Large intestine (tissue), 3 donors: ENCODE measurements at regions not wholly inside any gene's neighbourhood (a gene's known extent, or its start where the extent isn't known, plus 50 kb on each side); places are given as distances from the start of the nearest gene placed in this dataset.
A peak's percentile ranks its signal among the peaks of the same experiment; 100 is the strongest.

ENCODE experiments used
- DNase-seq, 2 donors: peaks; one replicate each; pipeline versions ENCODE4 v3.0.0 to v3.0.0-alpha.2; 2013
- H3K27ac ChIP-seq: one replicate; pipeline ENCODE4 v1.5.1; 2013; ENCODE audit warnings: low read length
- H3K27me3 ChIP-seq: 2 replicates; pipeline ENCODE4 v1.6.1; 2013; ENCODE audit warnings: low read length; ENCODE audit not compliant: control insufficient read depth, insufficient read depth
- H3K36me3 ChIP-seq: 2 replicates; pipeline ENCODE4 v1.6.1; 2013; ENCODE audit warnings: low read length; ENCODE audit not compliant: control insufficient read depth, insufficient read depth
- H3K4me1 ChIP-seq: one replicate; pipeline ENCODE4 v1.6.1; 2013; ENCODE audit warnings: low read length; ENCODE audit not compliant: control insufficient read depth, insufficient read depth
- H3K4me3 ChIP-seq: one replicate; pipeline ENCODE4 v1.5.1; 2013; ENCODE audit warnings: low read length
- H3K9me3 ChIP-seq: one replicate; pipeline ENCODE4 v1.6.1; 2013; ENCODE audit warnings: mild to moderate bottlenecking, low read depth, low read length, moderate library complexity; ENCODE audit not compliant: control insufficient read depth
- WGBS: methylation state at CpG from one replicate; pipeline ENCODE4 v1.1.5; 2013; ENCODE audit warnings: low lambda C conversion rate; ENCODE audit not compliant: insufficient coverage; 5-methylcytosine and 5-hydroxymethylcytosine counted together

GRCh38 chr6:12473494-12473893 lies 183.3 kb downstream of the EDN1 start:
- Histone ChIP-seq H3K27me3 (no peaks in the 10 kb centered on the region), H3K9me3 (no peaks in the 10 kb centered on the region), H3K27ac (no peak overlapping the region), H3K4me1 (peaks cover 8% of the 10 kb centered on the region), H3K36me3 (no peaks in the 10 kb centered on the region), H3K4me3 (no peak overlapping the region)
- WGBS, result no CpG with 5 or more reads among the region's 1 CpG
- no peak for DNase-seq

- Histone ChIP-seq H3K27me3 (no peaks in the 10 kb centered on the region), H3K27ac (peak overlapping the region; percentile 37), H3K4me3 (no peak overlapping the region), H3K9me3 (no peaks in the 10 kb centered on the region), H3K36me3 (no peaks in the 10 kb centered on the region), H3K4me1 (peaks cover 8% of the 10 kb centered on the region)
- peak; percentile 51 to 76 for DNase-seq
- WGBS, result 40% methylated on average over 1 of the region's 7 CpGs
These were observed 184.3 kb downstream of the EDN1 start for GRCh38 chr6:12474167-12475140.

GRCh38 chr6:12476484-12476883 lies 186.3 kb downstream of the EDN1 start:
- Histone ChIP-seq H3K4me3 (no peak overlapping the region), H3K27ac (no peak overlapping the region), H3K9me3 (no peaks in the 10 kb centered on the region), H3K36me3 (no peaks in the 10 kb centered on the region), H3K27me3 (no peaks in the 10 kb centered on the region), H3K4me1 (peaks cover 8% of the 10 kb centered on the region)
- DNase-seq, result no peak

GRCh38 chr6:12477616-12478015 lies 187.5 kb downstream of the EDN1 start:
- H3K27ac ChIP-seq, result no peak overlapping the region
- H3K4me1 ChIP-seq, result peaks cover 8% of the 10 kb centered on the region
- H3K27me3 ChIP-seq, result no peaks in the 10 kb centered on the region
- DNase-seq, result no peak
- no peaks in the 10 kb centered on the region for H3K9me3 ChIP-seq
- H3K36me3 ChIP-seq, result no peaks in the 10 kb centered on the region
- no peak overlapping the region for H3K4me3 ChIP-seq
- 67% methylated on average over 1 of the region's 3 CpGs for WGBS

GRCh38 chr6:12478921-12479320 lies 188.8 kb downstream of the EDN1 start:
- no peaks in the 10 kb centered on the region for H3K36me3 ChIP-seq
- H3K27me3 ChIP-seq, result no peaks in the 10 kb centered on the region
- H3K27ac ChIP-seq, result no peak overlapping the region
- WGBS, result no CpG with 5 or more reads among the region's 3 CpGs
- no peak overlapping the region for H3K4me3 ChIP-seq
- H3K9me3 ChIP-seq, result no peaks in the 10 kb centered on the region
- peaks cover 11% of the 10 kb centered on the region for H3K4me1 ChIP-seq
- no peak for DNase-seq

- no CpG with 5 or more reads among the region's 2 CpGs for WGBS
These were observed 189.3 kb downstream of the EDN1 start for GRCh38 chr6:12479451-12479850.

GRCh38 chr6:12479881-12480280 lies 189.7 kb downstream of the EDN1 start:
- Histone ChIP-seq H3K27me3 (no peaks in the 10 kb centered on the region), H3K4me3 (no peak overlapping the region), H3K4me1 (peaks cover 9% of the 10 kb centered on the region), H3K36me3 (no peaks in the 10 kb centered on the region), H3K9me3 (no peaks in the 10 kb centered on the region), H3K27ac (no peak overlapping the region)
- no peak for DNase-seq
- 100% methylated on average over 1 of the region's 2 CpGs for WGBS

More at GRCh38 chr6:12479451-12479850, 189.3 kb downstream of the EDN1 start:
- Histone ChIP-seq H3K36me3 (no peaks in the 10 kb centered on the region), H3K4me1 (peaks cover 13% of the 10 kb centered on the region), H3K27me3 (no peaks in the 10 kb centered on the region), H3K27ac (no peak overlapping the region), H3K9me3 (no peaks in the 10 kb centered on the region), H3K4me3 (no peak overlapping the region)
- DNase-seq, result no peak

- H3K4me3 ChIP-seq, result no peak overlapping the region
- no peaks in the 10 kb centered on the region for H3K36me3 ChIP-seq
- H3K27me3 ChIP-seq, result no peaks in the 10 kb centered on the region
- H3K9me3 ChIP-seq, result no peaks in the 10 kb centered on the region
- peaks cover 6% of the 10 kb centered on the region for H3K4me1 ChIP-seq
- no peak for DNase-seq
- 83% methylated on average over 2 of the region's 3 CpGs for WGBS
- H3K27ac ChIP-seq, result no peak overlapping the region
These were observed 190.2 kb downstream of the EDN1 start for GRCh38 chr6:12480379-12480778.

GRCh38 chr6:12481292-12481691 lies 191.1 kb downstream of the EDN1 start:
- no peak overlapping the region for H3K4me3 ChIP-seq
- no CpG with 5 or more reads among the region's 2 CpGs for WGBS
- no peak overlapping the region for H3K27ac ChIP-seq
- H3K9me3 ChIP-seq, result no peaks in the 10 kb centered on the region
- peaks cover 6% of the 10 kb centered on the region for H3K4me1 ChIP-seq
- no peaks in the 10 kb centered on the region for H3K27me3 ChIP-seq
- no peak for DNase-seq
- H3K36me3 ChIP-seq, result no peaks in the 10 kb centered on the region

GRCh38 chr6:12481850-12482249 lies 191.7 kb downstream of the EDN1 start:
- Histone ChIP-seq H3K4me3 (no peak overlapping the region), H3K4me1 (peaks cover 6% of the 10 kb centered on the region), H3K9me3 (no peaks in the 10 kb centered on the region), H3K27ac (no peak overlapping the region), H3K36me3 (no peaks in the 10 kb centered on the region), H3K27me3 (no peaks in the 10 kb centered on the region)
- DNase-seq, result no peak
- WGBS, result 100% methylated on average over 2 of the region's 2 CpGs
